K562 (cell line): ENCODE measurements at regions not wholly inside any gene's neighbourhood (a gene's known extent, or its start where the extent isn't known, plus 50 kb on each side); places are given as distances from the start of the nearest gene placed in this dataset.

Source experiments
- BHLHE40 ChIP-seq: IDR thresholded peaks from 2 replicates; pipeline ENCODE4 v1.6.1; 2011; ENCODE audit warnings: low read length, improper control_type of control experiment
- CCNT2 ChIP-seq: IDR thresholded peaks from 2 replicates; pipeline ENCODE4 v1.6.1; 2011; ENCODE audit warnings: borderline replicate concordance, low read depth, mild to moderate bottlenecking, moderate library complexity, mixed read lengths, low read length; ENCODE audit not compliant: insufficient read length; ENCODE audit errors: extremely low read depth
- COPS2 ChIP-seq: fragments of 450-650 bp; conservative IDR thresholded peaks from 2 replicates; pipeline ENCODE4 v1.6.1; 2016; ENCODE audit warnings: mild to moderate bottlenecking, moderate library complexity
- GTF2F1 ChIP-seq: IDR thresholded peaks from 2 replicates; pipeline ENCODE4 v1.6.1; 2011; ENCODE audit warnings: low read depth, low read length, improper control_type of control experiment
- HDAC6 ChIP-seq: IDR thresholded peaks from 2 replicates; pipeline ENCODE4 v1.6.1; 2012; ENCODE audit warnings: low read depth, mild to moderate bottlenecking, control low read depth, inconsistent platforms, low read length, moderate library complexity
- MCM2 ChIP-seq: fragments of 450-650 bp; IDR thresholded peaks from 2 replicates; pipeline ENCODE4 v1.6.1; 2017; ENCODE audit warnings: low read depth, mild to moderate bottlenecking
- MEF2A ChIP-seq: IDR thresholded peaks from 2 replicates; pipeline ENCODE4 v1.6.1; 2011; ENCODE audit warnings: low read depth, mild to moderate bottlenecking, low read length, moderate library complexity; ENCODE audit not compliant: control insufficient read depth
- NFIX ChIP-seq: fragments of 250-450 bp; sonication (Bioruptor Pico); IDR thresholded peaks from 2 replicates; pipeline ENCODE4 v1.4.0; 2020; ENCODE audit warnings: low read depth, mild to moderate bottlenecking, moderate library complexity
- PTTG1 ChIP-seq: fragments of 450-650 bp; IDR thresholded peaks from 2 replicates; pipeline ENCODE4 v1.6.1; 2016; ENCODE audit warnings: low read depth, mild to moderate bottlenecking, missing genetic modification characterization, missing compliant biosample characterization
- TAF9B ChIP-seq: fragments of 450-650 bp; IDR thresholded peaks from 2 replicates; pipeline ENCODE4 v1.6.1; 2018; ENCODE audit warnings: mild to moderate bottlenecking; ENCODE audit not compliant: partially characterized antibody
- TBL1XR1 ChIP-seq, 2 experiments: IDR thresholded peaks; 2 replicates each; pipeline ENCODE4 v1.6.1; 2012; ENCODE audit warnings: improper control_type of control experiment in 2 of 2, low read length in 2 of 2, mild to moderate bottlenecking in 1 of 2
- XRCC3 ChIP-seq: fragments of 450-650 bp; IDR thresholded peaks from 2 replicates; pipeline ENCODE4 v1.6.1; 2017; ENCODE audit warnings: mild to moderate bottlenecking, moderate library complexity
- ZFP30 ChIP-seq: fragments of 250-450 bp; sonication (Bioruptor Pico); IDR thresholded peaks from 2 replicates; pipeline ENCODE4 v1.8.0; 2022; ENCODE audit warnings: moderate library complexity, mild to moderate bottlenecking, inconsistent platforms, borderline replicate concordance
- TF ChIP-seq, protein P1 (sequence below), 3 experiments: fragments of 200-800 bp in 1 of 3; fragments of 250-450 bp in 1 of 3; fragments of 450-650 bp in 1 of 3; sonication (Bioruptor Pico) in 1 of 3; sonication (Bioruptor generic) in 1 of 3; formaldehyde crosslinking in 1 of 3; IDR thresholded peaks; 2 replicates each; pipeline versions ENCODE4 v1.6.1 to v1.8.0; 2016 to 2022; ENCODE audit warnings: mild to moderate bottlenecking in 2 of 3, missing genetic modification characterization in 2 of 3, missing compliant biosample characterization in 1 of 3, moderate library complexity in 1 of 3
- TF ChIP-seq, protein P2 (sequence below): sonication (generic); formaldehyde crosslinking; IDR thresholded peaks from 2 replicates; pipeline ENCODE4 v1.5.0; 2020; ENCODE audit warnings: missing genetic modification reagents
- TF ChIP-seq, protein P3 (sequence below), 2 experiments: fragments of 450-650 bp; IDR thresholded peaks; 2 replicates each; pipeline ENCODE4 v1.6.1; 2016
- TF ChIP-seq, protein P4 (sequence below): IDR thresholded peaks from 2 replicates; pipeline ENCODE4 v1.6.1; 2011; ENCODE audit not compliant: insufficient read length; ENCODE audit errors: extremely low read depth
- TF ChIP-seq, protein P5 (sequence below), 2 experiments: IDR thresholded peaks in 1 of 2; conservative IDR thresholded peaks in 1 of 2; 2 replicates each; pipeline ENCODE4 v1.6.1; 2016; ENCODE audit warnings: low read depth in 2 of 2, mild to moderate bottlenecking in 1 of 2, missing compliant biosample characterization in 1 of 2, missing genetic modification characterization in 1 of 2, moderate library complexity in 1 of 2

DNA sequence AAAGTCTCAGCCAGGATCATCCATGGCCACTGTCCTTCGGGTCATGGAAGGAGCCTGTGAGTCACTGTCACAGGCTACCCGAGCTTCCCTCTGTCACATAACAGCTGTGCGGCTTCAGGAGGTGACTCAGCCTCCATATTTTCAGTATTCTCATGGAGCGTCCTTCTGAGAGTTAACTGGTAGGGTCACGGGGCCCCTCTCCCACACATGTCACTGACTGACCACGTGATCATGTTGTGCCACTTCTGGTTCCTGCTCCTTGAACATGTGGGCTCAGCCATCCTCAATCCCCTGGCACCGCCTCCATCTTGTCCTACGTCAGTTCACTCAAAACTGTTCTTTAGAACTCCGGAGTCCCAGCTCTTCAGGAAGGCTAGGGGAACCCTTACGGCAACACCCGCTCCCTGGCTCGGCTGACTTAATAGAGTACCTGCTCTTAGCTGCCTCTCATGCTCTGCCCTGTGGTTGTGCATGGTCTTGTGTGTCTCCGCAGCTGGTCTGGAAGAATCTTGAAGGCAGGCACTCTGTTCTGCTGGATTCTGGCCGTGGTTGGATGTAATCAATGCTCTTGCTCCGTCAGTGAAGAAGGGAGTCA, 182.8 kb downstream of the ICE1 start (continued):
- TF ChIP-seq, protein P1, sequence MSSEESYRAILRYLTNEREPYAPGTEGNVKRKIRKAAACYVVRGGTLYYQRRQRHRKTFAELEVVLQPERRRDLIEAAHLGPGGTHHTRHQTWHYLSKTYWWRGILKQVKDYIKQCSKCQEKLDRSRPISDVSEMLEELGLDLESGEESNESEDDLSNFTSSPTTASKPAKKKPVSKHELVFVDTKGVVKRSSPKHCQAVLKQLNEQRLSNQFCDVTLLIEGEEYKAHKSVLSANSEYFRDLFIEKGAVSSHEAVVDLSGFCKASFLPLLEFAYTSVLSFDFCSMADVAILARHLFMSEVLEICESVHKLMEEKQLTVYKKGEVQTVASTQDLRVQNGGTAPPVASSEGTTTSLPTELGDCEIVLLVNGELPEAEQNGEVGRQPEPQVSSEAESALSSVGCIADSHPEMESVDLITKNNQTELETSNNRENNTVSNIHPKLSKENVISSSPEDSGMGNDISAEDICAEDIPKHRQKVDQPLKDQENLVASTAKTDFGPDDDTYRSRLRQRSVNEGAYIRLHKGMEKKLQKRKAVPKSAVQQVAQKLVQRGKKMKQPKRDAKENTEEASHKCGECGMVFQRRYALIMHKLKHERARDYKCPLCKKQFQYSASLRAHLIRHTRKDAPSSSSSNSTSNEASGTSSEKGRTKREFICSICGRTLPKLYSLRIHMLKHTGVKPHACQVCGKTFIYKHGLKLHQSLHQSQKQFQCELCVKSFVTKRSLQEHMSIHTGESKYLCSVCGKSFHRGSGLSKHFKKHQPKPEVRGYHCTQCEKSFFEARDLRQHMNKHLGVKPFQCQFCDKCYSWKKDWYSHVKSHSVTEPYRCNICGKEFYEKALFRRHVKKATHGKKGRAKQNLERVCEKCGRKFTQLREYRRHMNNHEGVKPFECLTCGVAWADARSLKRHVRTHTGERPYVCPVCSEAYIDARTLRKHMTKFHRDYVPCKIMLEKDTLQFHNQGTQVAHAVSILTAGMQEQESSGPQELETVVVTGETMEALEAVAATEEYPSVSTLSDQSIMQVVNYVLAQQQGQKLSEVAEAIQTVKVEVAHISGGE (CRISPR knock-in tag; IDR thresholded peaks at IDR 0.05), result 0 out of 6 replicates have a peak, but pooled peaks of 1 of the 3 experiments have one; percentile 39
- TF ChIP-seq GTF2F1, result no peak
- TF ChIP-seq, protein P2, sequence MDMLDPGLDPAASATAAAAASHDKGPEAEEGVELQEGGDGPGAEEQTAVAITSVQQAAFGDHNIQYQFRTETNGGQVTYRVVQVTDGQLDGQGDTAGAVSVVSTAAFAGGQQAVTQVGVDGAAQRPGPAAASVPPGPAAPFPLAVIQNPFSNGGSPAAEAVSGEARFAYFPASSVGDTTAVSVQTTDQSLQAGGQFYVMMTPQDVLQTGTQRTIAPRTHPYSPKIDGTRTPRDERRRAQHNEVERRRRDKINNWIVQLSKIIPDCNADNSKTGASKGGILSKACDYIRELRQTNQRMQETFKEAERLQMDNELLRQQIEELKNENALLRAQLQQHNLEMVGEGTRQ, result peak; percentile 82
- TF ChIP-seq BHLHE40, result peak; percentile 67
- TF ChIP-seq, protein P3, sequence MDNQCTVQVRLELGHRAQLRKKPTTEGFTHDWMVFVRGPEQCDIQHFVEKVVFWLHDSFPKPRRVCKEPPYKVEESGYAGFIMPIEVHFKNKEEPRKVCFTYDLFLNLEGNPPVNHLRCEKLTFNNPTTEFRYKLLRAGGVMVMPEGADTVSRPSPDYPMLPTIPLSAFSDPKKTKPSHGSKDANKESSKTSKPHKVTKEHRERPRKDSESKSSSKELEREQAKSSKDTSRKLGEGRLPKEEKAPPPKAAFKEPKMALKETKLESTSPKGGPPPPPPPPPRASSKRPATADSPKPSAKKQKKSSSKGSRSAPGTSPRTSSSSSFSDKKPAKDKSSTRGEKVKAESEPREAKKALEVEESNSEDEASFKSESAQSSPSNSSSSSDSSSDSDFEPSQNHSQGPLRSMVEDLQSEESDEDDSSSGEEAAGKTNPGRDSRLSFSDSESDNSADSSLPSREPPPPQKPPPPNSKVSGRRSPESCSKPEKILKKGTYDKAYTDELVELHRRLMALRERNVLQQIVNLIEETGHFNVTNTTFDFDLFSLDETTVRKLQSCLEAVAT (IDR thresholded peaks at IDR 0.05), result no peak
- no peak for TF ChIP-seq XRCC3
- TF ChIP-seq PTTG1 (tag), result no peak
- no peak for TF ChIP-seq HDAC6
- TF ChIP-seq MEF2A, result no peak
- no peak for TF ChIP-seq CCNT2
- no peak for TF ChIP-seq NFIX
- TF ChIP-seq MCM2, result no peak
- no peak for TF ChIP-seq ZFP30 (CRISPR knock-in tag)
- TF ChIP-seq TAF9B, result no peak
- TF ChIP-seq, protein P4, sequence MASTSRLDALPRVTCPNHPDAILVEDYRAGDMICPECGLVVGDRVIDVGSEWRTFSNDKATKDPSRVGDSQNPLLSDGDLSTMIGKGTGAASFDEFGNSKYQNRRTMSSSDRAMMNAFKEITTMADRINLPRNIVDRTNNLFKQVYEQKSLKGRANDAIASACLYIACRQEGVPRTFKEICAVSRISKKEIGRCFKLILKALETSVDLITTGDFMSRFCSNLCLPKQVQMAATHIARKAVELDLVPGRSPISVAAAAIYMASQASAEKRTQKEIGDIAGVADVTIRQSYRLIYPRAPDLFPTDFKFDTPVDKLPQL, result no peak
- no peak for TF ChIP-seq COPS2
- TF ChIP-seq TBL1XR1 (IDR thresholded peaks at IDR 0.05; ENCODE audit: low read length in 2 of 2), result no peak
- TF ChIP-seq, protein P5, sequence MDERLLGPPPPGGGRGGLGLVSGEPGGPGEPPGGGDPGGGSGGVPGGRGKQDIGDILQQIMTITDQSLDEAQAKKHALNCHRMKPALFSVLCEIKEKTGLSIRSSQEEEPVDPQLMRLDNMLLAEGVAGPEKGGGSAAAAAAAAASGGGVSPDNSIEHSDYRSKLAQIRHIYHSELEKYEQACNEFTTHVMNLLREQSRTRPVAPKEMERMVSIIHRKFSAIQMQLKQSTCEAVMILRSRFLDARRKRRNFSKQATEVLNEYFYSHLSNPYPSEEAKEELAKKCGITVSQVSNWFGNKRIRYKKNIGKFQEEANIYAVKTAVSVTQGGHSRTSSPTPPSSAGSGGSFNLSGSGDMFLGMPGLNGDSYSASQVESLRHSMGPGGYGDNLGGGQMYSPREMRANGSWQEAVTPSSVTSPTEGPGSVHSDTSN (CRISPR knock-in tag; IDR thresholded peaks at IDR 0.05; ENCODE audit: low read depth), result no peak
- TF ChIP-seq, protein P5 (tag; conservative IDR thresholded peaks at IDR 0.05; ENCODE audit: low read depth), result no peak
